Endothelial cell of umbilical vein (primary cell): ENCODE measurements at regions not wholly inside any gene's neighbourhood (a gene's known extent, or its start where the extent isn't known, plus 50 kb on each side); places are given as distances from the start of the nearest gene placed in this dataset.
"Not testable (repeated sequence)": the region's sequence is repeated elsewhere in the genome, so short reads cannot be mapped to it uniquely, and the experiment has no call there.

Experiments
- BruUV-seq: library from RNA; stranded (reverse); fragments of 400-500 nt; replicated peaks from 2 replicates; lab custom pipeline; 2021; lab: Mats Ljungman, UMichigan
- CTCF ChIA-PET: fragments of 300-600, 350-600 bp; sonication (Branson Sonifier 250); formaldehyde crosslinking; loops from one replicate; lab custom pipeline; 2021; ENCODE audit warnings: antibody characterized with exemption, inconsistent platforms; lab: Charles Lee
- POLR2A ChIA-PET: fragments of 300-600, 350-600 bp; sonication (Branson Sonifier 250); formaldehyde crosslinking; loops from one replicate; lab custom pipeline; 2021; ENCODE audit warnings: antibody characterized with exemption, inconsistent platforms; lab: Charles Lee
- DNase-seq: peaks from one replicate; pipeline ENCODE4 v3.0.0-alpha.2; 2011; ENCODE audit warnings: low read depth, low spot score
- FAIRE-seq: peaks from 2 replicates; lab custom pipeline; 2011; peaks lifted over from hg19 to GRCh38; lab: Jason Lieb, UNC
- H2AFZ ChIP-seq: 2 replicates; pipeline ENCODE4 v1.6.0; 2012; ENCODE audit warnings: low read depth, low read length, control low read depth, inconsistent platforms
- H3K27ac ChIP-seq: 2 replicates; pipeline ENCODE4 v1.5.1; 2011; ENCODE audit warnings: low read depth, mild to moderate bottlenecking, control low read depth, low read length, moderate library complexity; ENCODE audit not compliant: insufficient read depth
- H3K27me3 ChIP-seq, 2 experiments: 2 replicates each; pipeline versions ENCODE4 v1.6.0 to v1.6.1; 2011; ENCODE audit warnings: low read length in 2 of 2, mixed read lengths in 1 of 2; ENCODE audit not compliant: control insufficient read depth in 2 of 2, insufficient read depth in 2 of 2
- H3K36me3 ChIP-seq, 2 experiments: 2 replicates in 1 of 2; 3 replicates in 1 of 2; pipeline ENCODE4 v1.5.1; 2011; ENCODE audit warnings: low read length in 2 of 2, mild to moderate bottlenecking in 1 of 2, moderate library complexity in 1 of 2; ENCODE audit not compliant: control insufficient read depth in 2 of 2, insufficient read depth in 2 of 2; ENCODE audit errors: extremely low read depth in 1 of 2
- H3K4me1 ChIP-seq: 3 replicates; pipeline ENCODE4 v1.5.1; 2011; ENCODE audit warnings: mild to moderate bottlenecking, low read length; ENCODE audit not compliant: control insufficient read depth, insufficient read depth; ENCODE audit errors: extremely low read depth
- H3K4me2 ChIP-seq: 2 replicates; pipeline ENCODE4 v1.6.1; 2011; ENCODE audit warnings: low read length, control low read depth, mixed read lengths; ENCODE audit not compliant: insufficient read depth
- H3K4me3 ChIP-seq, 3 experiments: fragments of 200-600 bp in 1 of 3; sonication (generic), shearing (Covaris generic) in 1 of 3; replicated peaks in 1 of 3; 2 replicates each; pipeline ENCODE4 v1.5.1; 2011 to 2016; ENCODE audit warnings: control low read depth in 3 of 3, low read length in 3 of 3, mild to moderate bottlenecking in 2 of 3, inconsistent platforms in 1 of 3, low read depth in 1 of 3, moderate library complexity in 1 of 3; ENCODE audit not compliant: insufficient read depth in 1 of 3
- H3K79me2 ChIP-seq: 2 replicates; pipeline ENCODE4 v1.6.0; 2012; ENCODE audit warnings: low read length, inconsistent platforms; ENCODE audit not compliant: control insufficient read depth, insufficient read depth
- H3K9ac ChIP-seq: replicated peaks from 2 replicates; pipeline ENCODE3; 2011; ENCODE audit warnings: low read length, control low read depth; ENCODE audit not compliant: insufficient read depth; ENCODE audit errors: extremely low read depth
- H3K9me1 ChIP-seq: replicated peaks from 3 replicates; pipeline ENCODE4 v1.6.0; 2011; ENCODE audit warnings: mild to moderate bottlenecking, low read length; ENCODE audit not compliant: control insufficient read depth, insufficient read depth; ENCODE audit errors: extremely low read depth
- H3K9me3 ChIP-seq: replicated peaks from 2 replicates; pipeline ENCODE4 v1.5.1; 2012; ENCODE audit warnings: low read length, inconsistent platforms; ENCODE audit not compliant: control insufficient read depth, insufficient read depth
- H4K20me1 ChIP-seq: replicated peaks from 2 replicates; pipeline ENCODE3; 2011; ENCODE audit warnings: mild to moderate bottlenecking, low read length; ENCODE audit not compliant: control insufficient read depth, insufficient read depth; ENCODE audit errors: extremely low read depth
- dilution Hi-C: fragments of 300-500 bp; cut with MboI; formaldehyde crosslinking; loops from one replicate; pipeline ENCODE4 v1.15.0; 2019; ENCODE audit warnings: low sequenced_read_pairs; ENCODE audit not compliant: extremely low pct_ligation_motif_present
- intact Hi-C: fragments of 100-400 bp; cut with micrococcal nuclease; formaldehyde crosslinking; loops from one replicate; pipeline ENCODE4 v1.10.0; 2022

- peaks cover 35% of the 10 kb centered on the region for H3K9me3 ChIP-seq
- POLR2A ChIA-PET = not testable (repeated sequence)
These were observed 134.7 kb downstream of the CWH43 start for GRCh38 chr4:49120804-49121203.

GRCh38 chr4:49126443-49126842, 140.4 kb downstream of the CWH43 start:
- POLR2A ChIA-PET, H3K79me2 ChIP-seq, H3K27me3 ChIP-seq, intact Hi-C loops, DNase-seq, H3K36me3 ChIP-seq, CTCF ChIA-PET, FAIRE-seq, BruUV-seq, H4K20me1 ChIP-seq, H2AFZ ChIP-seq, H3K9ac ChIP-seq, H3K9me1 ChIP-seq, H3K9me3 ChIP-seq, H3K27ac ChIP-seq, H3K4me2 ChIP-seq, H3K4me3 ChIP-seq, H3K4me1 ChIP-seq, dilution Hi-C loops: not testable (repeated sequence)

More at GRCh38 chr4:49120804-49121203, 134.7 kb downstream of the CWH43 start:
- H3K27ac ChIP-seq, dilution Hi-C loops, H3K27me3 ChIP-seq, H3K4me3 ChIP-seq, FAIRE-seq, H3K36me3 ChIP-seq, H2AFZ ChIP-seq, BruUV-seq, H3K4me2 ChIP-seq, H3K9me1 ChIP-seq, intact Hi-C loops, H3K79me2 ChIP-seq, CTCF ChIA-PET, H3K4me1 ChIP-seq, H4K20me1 ChIP-seq, H3K9ac ChIP-seq: not testable (repeated sequence)
- peak; percentile 94 for DNase-seq

GRCh38 chr4:49126858-49127257, 140.8 kb downstream of the CWH43 start:
- POLR2A ChIA-PET, H3K4me2 ChIP-seq, dilution Hi-C loops, intact Hi-C loops, H3K4me3 ChIP-seq, H3K79me2 ChIP-seq, H3K27ac ChIP-seq, H3K9ac ChIP-seq, DNase-seq, H3K9me3 ChIP-seq, H3K9me1 ChIP-seq, H4K20me1 ChIP-seq, H3K36me3 ChIP-seq, BruUV-seq, CTCF ChIA-PET, H2AFZ ChIP-seq, FAIRE-seq, H3K4me1 ChIP-seq, H3K27me3 ChIP-seq: not testable (repeated sequence)

GRCh38 chr4:49129385-49129784, 143.3 kb downstream of the CWH43 start:
- H3K9me3 ChIP-seq, H3K9me1 ChIP-seq, CTCF ChIA-PET, H3K27me3 ChIP-seq, intact Hi-C loops, BruUV-seq, H3K9ac ChIP-seq, H4K20me1 ChIP-seq, H3K4me1 ChIP-seq, H3K27ac ChIP-seq, DNase-seq, H3K36me3 ChIP-seq, H3K4me3 ChIP-seq, dilution Hi-C loops, H2AFZ ChIP-seq, H3K4me2 ChIP-seq, FAIRE-seq, POLR2A ChIA-PET, H3K79me2 ChIP-seq: not testable (repeated sequence)
